EL (cell line): ENCODE measurements at regions not wholly inside any gene's neighbourhood (a gene's known extent, or its start where the extent isn't known, plus 50 kb on each side); places are given as distances from the start of the nearest gene placed in this dataset.
"Not testable (repeated sequence)": the region's sequence is repeated elsewhere in the genome, so short reads cannot be mapped to it uniquely, and the experiment has no call there.

ENCODE experiments used
- DNase-seq: peaks from one replicate; pipeline ENCODE4 v3.0.0-alpha.2; 2016

DNA sequence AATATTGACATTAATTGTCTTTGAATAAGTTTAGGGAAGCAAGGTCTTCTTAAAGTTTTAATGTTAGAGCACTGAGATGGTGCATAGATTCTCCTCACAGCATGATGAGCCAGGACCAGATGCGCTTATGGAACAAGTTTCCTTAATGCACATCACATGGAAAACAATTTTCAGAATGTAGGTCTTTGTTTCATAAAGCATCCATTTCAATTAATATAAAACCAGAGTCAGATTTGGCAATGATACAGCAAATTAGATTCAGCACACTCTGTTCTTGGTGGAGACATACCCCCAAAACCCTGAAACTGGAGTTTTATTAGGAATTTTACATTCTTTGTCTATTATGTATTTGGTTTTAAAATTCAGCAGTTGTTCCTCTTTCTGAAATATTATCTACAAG, 402.1 kb upstream of the SEMA6A start:
- DNase-seq: no peak

DNA sequence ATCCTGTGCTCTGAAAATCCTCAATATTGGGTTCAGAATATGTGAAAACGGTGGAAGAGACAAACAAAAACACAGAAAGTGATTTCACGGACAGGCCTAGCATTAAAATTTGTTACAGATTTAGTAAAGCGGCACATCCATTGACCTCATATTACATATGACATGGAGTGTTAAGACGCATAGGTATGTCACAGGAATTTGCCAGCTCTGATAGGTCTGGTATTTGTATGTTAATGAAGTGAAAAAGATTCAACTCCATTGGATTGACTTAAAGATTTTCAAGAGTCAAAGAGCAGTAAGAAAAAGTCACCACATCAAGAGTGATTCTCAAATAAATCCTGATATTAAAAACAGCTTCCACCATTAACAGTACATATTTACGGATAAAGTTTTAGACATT, 396.5 kb upstream of the SEMA6A start:
- DNase-seq: no peak

- DNase-seq: peak; percentile 2
Measured at GRCh38 chr5:116970318-116970717, 395.7 kb upstream of the SEMA6A start.

DNA sequence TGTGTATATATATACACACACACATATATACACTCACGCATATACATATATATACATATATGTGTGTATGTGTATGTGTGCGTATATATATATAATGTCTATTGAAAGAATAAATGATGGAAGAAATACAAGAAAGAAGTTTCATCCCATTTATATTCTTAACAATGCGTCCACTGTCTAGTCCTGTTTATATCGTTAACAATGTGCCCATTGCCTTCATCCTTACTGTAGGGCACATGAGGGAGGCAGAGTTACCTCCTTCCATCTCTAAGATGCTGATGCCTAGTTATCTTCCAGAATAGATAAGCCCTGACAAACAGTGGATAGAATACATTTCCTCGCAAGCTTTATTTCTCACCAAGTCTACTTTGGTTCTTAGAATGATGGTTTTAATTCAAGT, 389.8 kb upstream of the SEMA6A start:
- DNase-seq: no peak

DNA sequence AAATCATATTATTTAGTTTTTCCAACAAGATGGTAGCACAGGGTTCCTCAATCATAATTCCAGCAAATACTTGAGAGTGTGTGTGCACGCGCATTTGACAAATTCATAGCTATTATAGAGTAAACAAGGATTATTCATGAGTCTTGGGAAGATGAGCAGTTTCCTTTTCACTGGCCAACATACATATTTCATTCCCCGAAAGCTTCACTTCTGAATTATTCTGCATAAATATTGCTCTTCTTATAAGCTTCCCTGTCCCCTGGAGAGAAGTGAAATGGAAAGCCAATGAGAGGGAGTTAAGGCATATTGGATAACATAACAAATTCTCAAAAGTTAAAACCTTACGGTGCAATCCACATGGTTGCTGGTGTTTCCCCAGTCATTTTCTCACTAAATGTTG, 386.4 kb upstream of the SEMA6A start:
- no peak for DNase-seq

DNA sequence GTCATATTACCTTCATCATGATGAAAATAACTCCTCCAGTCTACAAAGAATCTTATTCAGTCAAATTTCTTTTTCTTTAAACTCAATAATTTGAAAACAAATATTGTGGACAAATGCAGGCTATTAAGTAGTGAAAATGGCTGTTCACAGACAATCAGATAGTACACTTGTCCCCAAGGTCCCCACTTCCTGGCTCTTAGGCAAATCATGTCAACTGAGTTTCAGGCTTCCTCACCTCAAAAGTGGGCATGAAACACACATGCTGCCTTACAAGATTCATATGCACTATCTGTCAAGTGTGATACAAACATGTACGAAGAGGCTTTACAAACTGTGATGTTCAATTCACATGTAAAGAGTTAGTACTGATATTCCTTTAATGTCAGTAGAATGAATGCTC, 385.2 kb upstream of the SEMA6A start:
- no peak for DNase-seq

DNA sequence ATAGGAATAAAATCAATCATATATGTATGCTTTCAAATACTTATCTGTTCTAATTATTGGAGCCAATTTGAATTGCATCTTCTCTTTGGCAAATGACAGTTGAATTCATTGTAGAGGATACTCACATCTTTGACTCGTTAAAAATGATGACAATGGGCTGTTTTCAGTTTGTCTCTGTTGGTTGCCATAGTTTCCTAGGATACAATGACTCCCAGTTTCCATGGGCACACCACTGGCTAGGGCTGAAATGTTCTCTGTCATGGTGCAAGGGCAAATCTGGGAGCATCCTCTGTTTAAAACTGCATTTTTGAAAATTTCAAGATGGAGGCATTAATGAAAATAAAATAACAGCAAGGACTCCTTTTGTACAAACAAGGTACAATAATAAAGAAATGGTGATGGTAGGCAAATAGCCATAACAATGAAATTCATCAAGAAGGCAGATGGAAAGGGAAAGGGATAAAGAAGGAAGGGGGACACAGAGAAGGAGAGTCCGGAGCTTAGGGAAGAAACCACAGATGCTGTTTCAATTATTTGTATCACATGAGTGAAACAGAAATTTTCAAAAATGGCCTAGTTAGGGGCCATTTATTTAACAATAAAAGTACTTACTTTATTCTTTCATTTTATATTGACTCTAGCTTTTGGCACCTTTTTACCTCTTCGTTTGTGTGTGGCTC, 378.8 kb upstream of the SEMA6A start:
- DNase-seq: no peak

GRCh38 chr5:116951219-116951618, 376.6 kb upstream of the SEMA6A start:
- no peak for DNase-seq

DNA sequence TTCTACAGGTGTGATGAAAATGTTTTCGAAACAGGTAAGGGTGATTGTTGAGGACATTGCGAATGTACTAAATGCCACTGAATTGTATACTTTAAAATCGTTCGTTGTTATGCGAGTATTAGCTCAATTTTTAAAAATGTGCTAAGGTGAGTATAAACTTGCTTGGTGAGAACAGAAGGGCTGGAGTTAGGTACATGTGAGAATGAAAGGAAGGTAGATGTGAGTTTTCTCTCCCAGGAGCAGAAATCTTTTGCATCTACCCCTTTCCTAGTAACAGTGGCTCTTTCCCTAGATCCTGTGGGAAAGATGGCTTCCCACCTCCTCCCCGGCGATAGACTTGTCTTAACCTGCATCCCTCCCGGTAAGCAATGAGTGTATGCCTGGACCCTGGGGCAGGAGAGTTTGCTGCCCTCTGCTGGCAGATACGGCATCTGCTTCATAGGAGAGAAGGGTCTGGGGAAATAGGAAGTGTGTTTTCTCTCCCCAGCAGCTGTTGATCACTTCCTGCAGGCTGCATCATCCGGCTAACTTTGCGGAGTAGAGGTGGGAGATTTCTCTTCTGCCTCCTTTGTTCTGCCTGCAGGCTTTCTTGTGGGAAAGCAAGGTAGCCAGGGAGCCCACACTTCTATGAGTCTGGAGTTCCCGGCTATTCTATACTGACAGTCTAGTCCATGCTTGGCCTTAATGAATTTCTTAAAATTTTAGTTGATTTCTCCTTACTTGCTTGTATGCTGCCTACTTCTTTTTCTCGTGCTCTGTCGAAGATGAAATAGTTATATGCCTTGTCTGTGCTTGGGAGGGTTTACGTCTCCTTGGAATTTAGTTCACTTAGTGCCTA, 373.3 kb upstream of the SEMA6A start:
- peak; percentile 29 for DNase-seq

GRCh38 chr5:116945613-116946382, 371.2 kb upstream of the SEMA6A start:
- DNase-seq: not testable (repeated sequence)

DNA sequence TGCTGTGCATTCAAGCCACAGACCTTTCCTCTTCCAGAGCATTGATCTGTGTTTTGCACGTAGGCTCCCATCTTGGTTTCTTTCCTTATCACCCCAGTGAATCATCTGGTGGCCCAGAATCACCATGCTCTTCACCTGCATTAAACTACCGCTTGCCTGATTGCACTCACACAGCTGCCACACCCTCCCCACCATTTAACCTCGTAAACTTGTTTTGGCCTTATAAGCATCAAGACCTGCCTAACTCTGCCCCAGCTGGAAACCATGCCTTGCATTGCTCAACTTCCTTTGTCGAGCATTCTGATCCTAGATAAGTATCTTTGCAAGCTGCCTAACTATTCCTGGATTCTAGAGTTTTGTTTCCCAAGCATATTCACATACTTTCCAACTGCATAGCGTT, 369.6 kb upstream of the SEMA6A start:
- no peak for DNase-seq

DNA sequence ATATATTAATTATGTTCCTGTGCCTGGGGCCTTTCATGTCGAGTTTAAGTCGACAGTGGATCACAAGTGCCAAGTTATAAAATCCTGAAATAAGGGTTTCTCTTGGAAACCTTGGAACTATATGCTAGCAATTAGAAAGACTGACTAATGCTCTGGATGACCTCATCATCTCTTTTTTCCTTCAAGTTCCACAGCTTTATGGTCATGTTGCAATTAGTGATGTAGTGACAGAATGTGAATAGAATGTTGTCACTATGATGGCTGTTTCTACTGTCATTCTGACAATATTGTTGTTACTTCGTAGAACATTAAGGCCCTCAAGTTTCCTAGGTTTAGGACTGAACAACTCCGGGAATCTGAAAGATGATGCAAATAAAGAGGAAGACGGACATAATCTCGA, 368.0 kb upstream of the SEMA6A start:
- DNase-seq: peak; percentile 10

DNA sequence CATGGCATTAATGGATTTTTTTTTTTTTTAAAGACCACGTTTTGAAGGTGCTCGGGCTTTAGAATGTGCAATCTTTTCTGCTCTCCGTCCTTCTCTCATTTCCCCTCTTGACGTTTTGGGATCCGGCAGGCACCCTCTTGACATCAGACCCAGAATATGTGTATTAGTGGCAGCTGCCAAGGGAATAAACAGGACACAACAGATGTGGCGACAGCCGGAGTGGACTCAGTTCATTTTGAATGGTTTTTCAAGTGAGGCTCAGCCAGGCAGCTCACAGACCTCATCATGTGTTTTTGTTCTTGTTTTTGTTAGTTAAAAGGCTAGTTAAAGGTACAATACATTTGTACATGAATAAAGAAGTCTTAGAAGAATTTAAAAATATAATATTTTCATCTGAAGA, 365.0 kb upstream of the SEMA6A start:
- no peak for DNase-seq

DNA sequence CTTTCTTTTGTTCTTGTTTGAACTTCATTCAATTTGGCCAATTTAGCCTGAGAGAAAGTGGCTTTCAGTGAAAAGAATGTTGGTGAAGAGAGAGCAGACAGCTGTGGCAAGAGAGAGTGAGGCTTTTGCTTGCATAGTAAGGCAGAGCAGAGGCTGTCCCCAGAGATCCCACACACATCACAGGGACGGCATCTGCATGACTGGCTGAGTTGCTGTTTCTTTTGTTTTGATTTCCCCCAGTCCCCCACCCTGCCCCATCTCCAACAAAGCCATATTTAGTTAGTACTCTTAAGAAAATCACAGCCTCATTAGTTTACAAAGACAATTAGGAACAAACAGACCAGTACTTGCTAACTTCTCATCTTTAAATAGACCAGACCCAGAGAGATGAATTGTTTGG, 363.9 kb upstream of the SEMA6A start:
- no peak for DNase-seq

- DNase-seq: no peak
Measured at GRCh38 chr5:116935561-116936162, 361.0 kb upstream of the SEMA6A start.

DNA sequence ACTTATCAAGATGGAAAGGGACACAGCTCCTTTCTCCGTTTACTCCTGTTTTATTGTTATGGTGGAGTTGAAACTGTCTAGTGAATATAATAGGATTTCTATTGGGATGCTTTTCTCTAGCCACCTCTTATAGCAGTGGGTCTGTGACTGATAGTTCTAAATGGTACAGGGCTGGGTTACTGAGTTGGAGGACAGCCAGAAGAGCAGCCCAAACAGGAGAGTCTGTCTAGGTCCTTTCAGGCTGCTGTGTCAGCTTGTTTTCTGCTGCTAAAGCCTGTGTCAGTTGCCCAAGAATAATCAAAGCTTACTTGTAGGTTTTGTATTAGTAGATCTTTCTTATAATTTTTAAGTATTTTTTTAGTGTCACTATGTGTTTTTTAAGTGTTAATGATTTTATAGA, 356.0 kb upstream of the SEMA6A start:
- no peak for DNase-seq

GRCh38 chr5:116923344-116923743, 348.7 kb upstream of the SEMA6A start:
- DNase-seq: no peak

DNA sequence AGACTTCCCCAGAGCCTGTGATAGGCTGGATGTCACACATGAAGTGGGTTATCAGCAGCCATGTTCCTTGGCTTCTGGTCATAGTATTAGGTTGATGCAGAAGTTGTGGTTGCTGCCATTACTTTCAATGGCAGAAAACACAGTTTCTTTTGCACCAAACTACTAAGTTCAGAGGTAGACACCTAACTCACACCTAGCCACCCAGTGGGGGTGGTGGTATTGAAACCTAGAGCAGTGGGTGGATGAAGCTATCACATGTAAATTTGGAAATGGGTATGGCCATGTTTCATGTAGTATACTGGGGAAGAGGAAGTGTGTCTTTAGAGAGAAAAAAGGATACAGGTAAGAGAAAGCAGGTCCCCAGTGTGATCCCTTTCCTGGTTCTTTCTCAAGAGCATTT, 347.9 kb upstream of the SEMA6A start:
- DNase-seq: no peak

DNA sequence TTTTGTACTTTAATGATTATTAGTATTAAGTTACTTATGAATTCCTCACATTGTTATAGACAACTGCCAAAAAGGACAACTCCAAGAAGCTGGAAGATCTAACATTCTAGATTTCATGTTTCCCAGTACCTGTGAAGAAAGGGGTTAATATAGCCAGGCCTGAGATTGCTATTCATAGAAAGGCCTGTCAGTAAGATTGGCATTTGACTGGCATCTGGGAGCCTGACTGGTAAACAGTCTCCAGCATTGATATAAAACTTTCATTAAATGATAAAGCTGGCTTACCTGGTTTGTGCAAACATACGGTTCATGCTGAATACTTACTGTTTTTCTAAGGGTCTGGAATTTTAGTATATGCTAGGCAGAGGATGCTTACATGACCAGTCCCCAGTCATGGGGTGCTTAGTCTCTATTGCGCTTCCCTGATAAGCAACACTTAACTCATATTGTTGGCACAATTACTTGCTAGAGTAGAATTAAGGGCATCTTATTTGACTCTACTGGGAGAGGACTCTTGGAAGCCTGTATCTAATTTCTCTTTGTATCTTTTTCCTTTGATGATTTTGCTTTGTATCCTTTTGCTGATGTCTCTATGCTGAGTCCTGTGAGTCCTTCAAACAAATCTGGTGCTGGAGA, 340.4 kb upstream of the SEMA6A start:
- no peak for DNase-seq

DNA sequence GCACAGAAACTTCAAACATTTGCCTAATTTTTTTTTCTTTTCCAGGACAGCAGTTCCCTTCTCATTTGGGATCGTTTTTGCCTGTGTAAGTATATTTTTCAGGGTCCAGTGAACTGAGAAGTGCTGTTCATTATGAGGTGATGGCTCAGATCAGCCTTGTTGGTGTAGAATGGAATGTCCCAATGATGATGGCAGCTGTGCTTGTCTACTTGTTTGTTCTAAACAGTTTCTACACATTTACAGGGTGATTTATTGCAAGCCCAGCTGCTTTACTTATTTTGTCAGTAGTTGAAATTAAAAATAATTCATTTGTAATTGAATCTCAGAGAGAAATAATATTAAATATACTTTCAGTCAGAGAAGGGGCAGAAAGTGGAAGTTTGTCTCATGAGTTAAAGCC, 337.6 kb upstream of the SEMA6A start:
- DNase-seq: no peak

DNA sequence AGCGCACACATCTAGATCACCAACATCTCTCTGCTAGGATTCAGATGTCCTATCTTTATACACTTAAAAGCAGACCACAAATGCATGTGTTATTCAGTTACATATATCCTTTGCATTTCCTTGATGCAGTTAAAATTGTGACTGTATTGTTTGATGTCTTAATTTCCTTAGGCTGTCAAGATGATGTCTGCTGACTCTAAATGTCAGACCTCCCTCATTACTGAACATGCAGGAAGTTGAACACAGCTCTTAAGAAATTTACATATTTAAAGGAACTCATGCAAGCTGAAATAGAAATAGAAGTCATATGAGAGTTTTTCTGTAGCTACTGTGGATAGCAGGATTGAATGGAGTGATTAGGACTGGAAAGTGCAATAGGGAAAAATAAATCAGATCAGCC, 336.5 kb upstream of the SEMA6A start:
- no peak for DNase-seq

- DNase-seq: no peak
Measured at GRCh38 chr5:116908537-116908936, 333.9 kb upstream of the SEMA6A start.

DNA sequence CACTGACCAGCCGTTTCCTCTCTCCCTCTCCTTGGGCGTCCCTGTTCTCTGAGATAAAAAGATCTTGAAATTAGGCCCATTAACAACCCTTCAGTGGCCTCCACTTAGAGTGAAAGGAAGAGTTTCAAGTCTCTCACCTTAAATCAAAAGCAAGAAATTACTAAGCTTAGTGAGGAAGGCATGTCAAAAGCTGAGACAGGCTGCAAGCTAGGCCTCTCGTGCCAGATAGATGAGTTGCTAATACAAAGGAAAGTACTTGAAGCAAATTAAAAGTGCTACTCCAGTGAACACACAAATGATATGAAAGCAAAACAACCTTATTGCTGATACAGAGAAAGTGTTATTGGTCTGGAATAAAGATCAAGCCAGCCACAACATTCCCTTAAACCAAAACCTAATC, 331.3 kb upstream of the SEMA6A start:
- no peak for DNase-seq
